ENCODE measurements at regions not wholly inside any gene's neighbourhood (a gene's known extent, or its start where the extent isn't known, plus 50 kb on each side); places are given as distances from the start of the nearest gene placed in this dataset.

DNA sequence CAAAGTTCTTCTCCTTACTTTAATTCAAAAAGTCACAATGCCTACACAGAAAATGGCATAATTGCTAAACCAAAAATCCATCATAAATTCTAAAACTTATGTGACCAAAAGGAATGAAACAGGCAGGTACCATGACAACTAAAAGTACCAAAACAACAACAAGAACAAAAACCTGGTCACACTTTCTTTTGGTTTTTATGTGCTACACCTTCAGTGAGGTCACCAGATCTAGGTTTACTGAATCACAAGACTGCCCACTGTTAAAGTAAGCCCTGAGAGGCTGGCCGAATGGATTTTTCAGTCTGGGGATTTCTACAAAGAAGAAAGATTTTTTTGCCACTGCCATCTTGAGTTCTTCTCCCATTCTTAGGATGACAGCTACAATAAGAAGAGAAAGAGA, 583.0 kb upstream of the PKN2 start:
- no peaks in the 10 kb centered on the region for H3K79me2 ChIP-seq (ENCODE audit: control insufficient read depth, insufficient read depth, low read length)
- intact Hi-C loops (cut with micrococcal nuclease; ENCODE audit: unreplicated experiment) (no loop called here), in situ Hi-C loops (cut with MboI) (no loop called here)
- H3K4me1 ChIP-seq (ENCODE audit: control insufficient read depth, insufficient read depth, low read length), result no peaks in the 10 kb centered on the region
- H3K4me2 ChIP-seq (ENCODE audit: control insufficient read depth, insufficient read depth), result no peak overlapping the region
- no peak for FAIRE-seq
- BruUV-seq (replicated peaks), result no TSS peak
- no peak for ATAC-seq
- WGBS (ENCODE audit: insufficient coverage, insufficient replicate concordance, low lambda C conversion rate, missing lambda C conversion rate), result 0% methylated on average over 1 of the region's 1 CpG
- H2AFZ ChIP-seq (ENCODE audit: control insufficient read depth, low read depth, low read length), result no peak overlapping the region
- no peaks in the 10 kb centered on the region for H3K9me3 ChIP-seq (replicated peaks; ENCODE audit: control insufficient read depth, insufficient read depth, low read length)
- H3K4me3 ChIP-seq, result no peak overlapping the region
- SMC1A ChIA-PET (ENCODE audit: uncharacterized antibody, unreplicated experiment), result no interaction called here
- H3K9ac ChIP-seq (ENCODE audit: control insufficient read depth, insufficient read depth, low read length), result no peak overlapping the region
- H4K20me1 ChIP-seq (ENCODE audit: control insufficient read depth, insufficient read depth), result no peaks in the 10 kb centered on the region
- no peaks in the 10 kb centered on the region for H3K36me3 ChIP-seq (ENCODE audit: control insufficient read depth in 2 of 2, insufficient read depth in 2 of 2, low read length in 1 of 2)
- no peak overlapping the region for H3K27ac ChIP-seq (ENCODE audit: control insufficient read depth, insufficient read depth)
- RAD21 ChIA-PET (ENCODE audit: unreplicated experiment), result no interaction called here
- H3K27me3 ChIP-seq (replicated peaks in 1 of 2; ENCODE audit: control insufficient read depth in 2 of 2, insufficient read depth in 2 of 2, low read length in 1 of 2), result no peaks in the 10 kb centered on the region
- CTCF ChIA-PET, result no interaction called here
- DNase-seq (ENCODE audit: low read depth, low spot score), result no peak
- POLR2A ChIA-PET, result no interaction called here
- peak; percentile 33; the same call in 1 of the 2 replicates for TF ChIP-seq ATF7 (IDR thresholded peaks at IDR 0.05; ENCODE audit: low read depth)
- no peak for TF ChIP-seq HDAC2 (IDR thresholded peaks at IDR 0.05)
- TF ChIP-seq MEF2A (IDR thresholded peaks at IDR 0.05; ENCODE audit: insufficient read depth, low read depth, low read length), result no peak
- no peak for TF ChIP-seq PRDM15 (CRISPR knock-in tag; IDR thresholded peaks at IDR 0.05)
- TF ChIP-seq, protein P1, sequence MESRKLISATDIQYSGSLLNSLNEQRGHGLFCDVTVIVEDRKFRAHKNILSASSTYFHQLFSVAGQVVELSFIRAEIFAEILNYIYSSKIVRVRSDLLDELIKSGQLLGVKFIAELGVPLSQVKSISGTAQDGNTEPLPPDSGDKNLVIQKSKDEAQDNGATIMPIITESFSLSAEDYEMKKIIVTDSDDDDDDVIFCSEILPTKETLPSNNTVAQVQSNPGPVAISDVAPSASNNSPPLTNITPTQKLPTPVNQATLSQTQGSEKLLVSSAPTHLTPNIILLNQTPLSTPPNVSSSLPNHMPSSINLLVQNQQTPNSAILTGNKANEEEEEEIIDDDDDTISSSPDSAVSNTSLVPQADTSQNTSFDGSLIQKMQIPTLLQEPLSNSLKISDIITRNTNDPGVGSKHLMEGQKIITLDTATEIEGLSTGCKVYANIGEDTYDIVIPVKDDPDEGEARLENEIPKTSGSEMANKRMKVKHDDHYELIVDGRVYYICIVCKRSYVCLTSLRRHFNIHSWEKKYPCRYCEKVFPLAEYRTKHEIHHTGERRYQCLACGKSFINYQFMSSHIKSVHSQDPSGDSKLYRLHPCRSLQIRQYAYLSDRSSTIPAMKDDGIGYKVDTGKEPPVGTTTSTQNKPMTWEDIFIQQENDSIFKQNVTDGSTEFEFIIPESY (IDR thresholded peaks at IDR 0.05), result no peak
- no peak for TF ChIP-seq YBX1 (IDR thresholded peaks at IDR 0.05)
- no peak for TF ChIP-seq E4F1 (IDR thresholded peaks at IDR 0.05; ENCODE audit: borderline replicate concordance, partially characterized antibody)
- no peak for TF ChIP-seq ESRRA (IDR thresholded peaks at IDR 0.05; ENCODE audit: low read length)
- no peak for TF ChIP-seq ZSCAN29 (IDR thresholded peaks at IDR 0.05)
- no peak for TF ChIP-seq SUPT20H (IDR thresholded peaks at IDR 0.05; ENCODE audit: borderline replicate concordance, control insufficient read depth, low read depth, low read length)
- TF ChIP-seq CBX5 (IDR thresholded peaks at IDR 0.05; ENCODE audit: low read depth), result no peak
- TF ChIP-seq SRF (IDR thresholded peaks at IDR 0.05; ENCODE audit: low read depth in 2 of 2, low read length in 2 of 2), result no peak
- TF ChIP-seq NFXL1 (IDR thresholded peaks at IDR 0.05; ENCODE audit: borderline replicate concordance), result no peak
- no peak for TF ChIP-seq CEBPZ (IDR thresholded peaks at IDR 0.05; ENCODE audit: low read depth, low read length)
- TF ChIP-seq STAT3 (IDR thresholded peaks at IDR 0.05; ENCODE audit: low read depth, low read length), result no peak

Data from GM12878 (cell line).